HG02938 (cell line): ENCODE measurements at regions not wholly inside any gene's neighbourhood (a gene's known extent, or its start where the extent isn't known, plus 50 kb on each side); places are given as distances from the start of the nearest gene placed in this dataset.
"Not testable (repeated sequence)": the region's sequence is repeated elsewhere in the genome, so short reads cannot be mapped to it uniquely, and the experiment has no call there.

Experiments used
- ATAC-seq: cut with Tn5 transposase; IDR thresholded peaks from one replicate; pipeline ENCODE4 v1.9.1; 2021; ENCODE audit warnings: mild to moderate bottlenecking, moderate library complexity; ENCODE audit not compliant: unreplicated experiment

- ATAC-seq, result no peak
Observed at GRCh38 chr1:94769551-94769950, 50.6 kb upstream of the SLC44A3 start.

DNA sequence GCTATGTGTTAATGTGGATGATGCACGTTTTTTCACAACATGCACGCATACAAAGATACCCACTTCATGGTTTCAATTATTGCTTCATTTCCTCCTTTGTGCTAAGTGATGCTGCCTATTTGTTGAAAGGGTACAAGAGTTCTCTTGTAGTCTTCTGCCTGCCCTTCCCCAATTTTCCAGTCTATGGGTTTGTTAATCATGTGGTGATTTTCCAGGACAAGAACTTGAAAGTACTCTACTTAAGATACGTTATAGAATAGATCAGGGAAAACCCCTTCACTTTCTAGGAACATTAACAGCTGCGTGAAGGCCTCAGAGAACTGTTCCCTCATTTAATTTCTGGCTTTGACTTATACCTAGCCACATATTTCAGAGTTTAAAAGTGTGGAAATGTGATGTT, 52.1 kb upstream of the SLC44A3 start:
- no peak for ATAC-seq

- no peak for ATAC-seq
Observed at GRCh38 chr1:94765958-94766357, 54.2 kb upstream of the SLC44A3 start.

DNA sequence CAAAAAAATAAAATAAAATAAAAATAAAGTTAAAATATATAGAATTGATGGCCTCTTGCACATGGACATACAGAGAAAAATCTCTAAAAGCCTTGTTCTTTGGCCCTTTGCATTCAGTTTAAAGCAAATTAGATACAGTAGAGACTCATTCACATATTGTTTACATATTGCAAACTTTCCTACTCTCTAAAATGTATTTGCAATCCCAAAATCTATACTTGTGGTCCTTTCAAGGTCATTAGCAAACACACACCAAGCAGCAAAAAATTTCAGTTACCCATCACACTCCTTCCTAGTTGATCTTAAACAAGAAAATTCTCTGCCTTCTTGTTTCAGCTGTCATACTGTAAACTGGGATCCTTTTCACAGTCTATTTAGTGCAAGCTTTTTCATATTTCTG, 61.0 kb upstream of the SLC44A3 start:
- ATAC-seq, result no peak

- ATAC-seq, result no peak
Observed at GRCh38 chr1:94757931-94758330, 62.2 kb upstream of the SLC44A3 start.

GRCh38 chr1:94755675-94756074, 64.5 kb upstream of the SLC44A3 start:
- no peak for ATAC-seq

- not testable (repeated sequence) for ATAC-seq
Observed at GRCh38 chr1:94755016-94755415, 65.1 kb upstream of the SLC44A3 start.

DNA sequence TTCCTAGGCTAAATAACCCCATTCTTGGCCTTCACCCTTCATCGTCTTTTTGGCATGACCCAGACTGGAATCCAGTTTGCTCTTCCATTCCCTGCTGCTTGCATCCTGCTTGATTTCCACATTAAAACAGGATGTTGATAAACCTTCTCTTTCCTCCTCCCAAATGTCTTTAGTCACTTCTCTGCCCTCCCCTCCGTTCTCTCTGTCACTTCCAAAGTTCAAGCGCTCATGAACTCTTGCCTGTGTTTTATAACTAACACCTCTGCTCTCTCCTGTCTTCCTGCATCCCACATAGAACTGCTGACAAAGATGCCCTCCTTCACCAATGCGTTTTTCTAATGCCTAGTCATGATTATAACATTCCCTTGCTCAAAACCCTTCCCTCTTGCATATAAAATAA, 65.6 kb upstream of the SLC44A3 start:
- ATAC-seq, result no peak

GRCh38 chr1:94754095-94754494, 66.1 kb upstream of the SLC44A3 start:
- ATAC-seq, result no peak

DNA sequence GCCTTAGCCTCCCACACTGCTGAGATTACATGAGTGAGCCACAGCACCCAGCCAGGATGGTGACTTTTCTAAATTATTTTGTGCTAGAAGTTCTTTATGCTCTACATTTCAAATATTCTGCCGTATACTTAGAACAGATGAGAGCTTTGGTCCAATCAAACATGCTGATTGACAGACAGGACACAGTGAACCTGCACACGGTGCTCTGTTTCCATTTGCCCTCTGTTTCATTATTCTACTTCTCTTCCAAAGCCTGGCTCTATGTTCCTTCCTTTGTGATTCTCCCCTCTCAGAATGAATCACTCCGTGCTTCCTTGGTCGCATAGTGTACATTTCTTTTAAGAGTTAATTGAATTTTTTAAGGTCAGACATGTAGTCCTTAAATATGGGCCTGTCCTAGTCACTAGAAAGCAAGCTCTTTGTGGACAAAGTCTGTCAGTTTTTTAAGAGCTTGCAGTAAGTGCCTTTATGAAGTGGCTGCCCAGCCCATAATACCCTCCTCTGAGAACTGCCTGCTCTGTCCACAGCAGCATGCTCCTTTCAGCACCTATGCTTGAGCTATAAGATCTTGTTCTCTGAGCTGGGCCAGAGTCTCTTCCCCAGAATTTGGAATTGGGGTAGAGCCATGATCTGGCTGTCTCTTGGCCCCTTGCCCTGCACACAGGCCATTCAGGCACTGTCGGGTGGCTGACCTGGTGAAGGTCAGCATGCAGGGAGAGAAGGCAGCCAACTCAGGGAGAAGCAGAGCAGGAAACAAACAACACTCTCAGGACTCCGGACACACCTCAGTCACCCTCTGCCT, 66.8 kb upstream of the SLC44A3 start:
- no peak for ATAC-seq

GRCh38 chr1:94751483-94751882, 68.7 kb upstream of the SLC44A3 start:
- not testable (repeated sequence) for ATAC-seq

DNA sequence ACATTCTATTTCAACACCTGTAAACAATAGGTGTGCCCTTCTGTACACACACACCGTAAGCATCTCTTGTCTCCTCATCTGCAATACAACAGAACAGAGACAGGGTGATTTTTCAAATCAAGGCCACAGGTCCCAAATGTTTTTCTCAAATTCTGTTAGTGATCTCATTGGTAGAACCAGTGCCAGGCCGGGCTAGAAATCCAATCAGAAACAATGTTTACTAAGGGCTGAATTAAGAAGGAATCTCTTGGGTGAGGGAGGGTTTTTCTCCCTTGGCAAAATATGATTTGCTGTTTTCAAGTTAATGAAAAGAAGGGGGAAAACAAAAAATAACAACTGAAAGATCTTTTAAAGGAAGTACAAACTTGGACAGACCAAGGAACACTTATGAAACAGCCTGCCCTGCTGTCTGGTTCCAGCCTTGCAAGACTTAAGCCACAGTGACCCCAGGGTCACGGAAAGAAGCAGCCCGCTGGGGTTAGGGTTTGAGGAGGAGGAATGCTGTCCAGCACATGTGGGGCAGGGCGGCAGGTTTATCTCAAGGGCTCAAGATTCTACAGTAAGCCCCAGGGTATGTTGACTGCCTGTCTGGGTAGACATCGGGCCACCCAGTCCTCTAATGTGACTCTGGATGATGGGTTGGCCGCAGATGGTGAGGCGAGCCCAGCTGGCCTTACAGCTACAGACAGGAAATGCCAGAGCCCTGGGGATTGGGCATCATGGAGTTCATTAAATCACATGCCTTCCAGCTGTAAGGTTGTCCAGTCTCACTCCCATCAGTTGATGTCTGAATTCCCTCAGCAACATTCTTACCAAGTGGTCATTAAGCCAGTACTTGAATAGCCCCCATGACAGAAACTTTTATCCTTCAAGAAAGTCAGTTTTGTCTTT, 73.3 kb upstream of the SLC44A3 start:
- no peak for ATAC-seq

GRCh38 chr1:94745742-94746141, 74.4 kb upstream of the SLC44A3 start:
- no peak for ATAC-seq

GRCh38 chr1:94743862-94744261, 76.3 kb upstream of the SLC44A3 start:
- ATAC-seq, result no peak

DNA sequence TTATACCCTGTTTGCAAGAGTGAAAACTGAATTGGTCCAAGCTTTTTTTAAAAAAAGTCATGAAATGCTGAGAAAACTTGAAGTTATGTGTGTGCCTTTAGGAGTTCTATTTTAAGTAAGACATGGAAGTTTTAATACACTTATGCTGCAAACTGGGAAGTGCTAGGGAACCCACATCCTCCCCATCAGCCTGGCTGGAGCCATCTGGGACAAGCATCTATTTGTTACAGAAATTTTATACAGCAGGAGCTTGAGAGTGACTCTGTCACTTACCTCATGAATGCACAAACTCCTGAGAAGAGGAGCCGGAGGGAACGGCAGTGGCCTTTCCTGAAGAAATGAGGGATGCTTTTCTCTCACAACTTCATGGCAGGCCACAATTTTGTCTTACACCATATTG, 78.2 kb upstream of the SLC44A3 start:
- ATAC-seq, result no peak

- ATAC-seq, result no peak
Observed at GRCh38 chr1:94741510-94741909, 78.6 kb upstream of the SLC44A3 start.

DNA sequence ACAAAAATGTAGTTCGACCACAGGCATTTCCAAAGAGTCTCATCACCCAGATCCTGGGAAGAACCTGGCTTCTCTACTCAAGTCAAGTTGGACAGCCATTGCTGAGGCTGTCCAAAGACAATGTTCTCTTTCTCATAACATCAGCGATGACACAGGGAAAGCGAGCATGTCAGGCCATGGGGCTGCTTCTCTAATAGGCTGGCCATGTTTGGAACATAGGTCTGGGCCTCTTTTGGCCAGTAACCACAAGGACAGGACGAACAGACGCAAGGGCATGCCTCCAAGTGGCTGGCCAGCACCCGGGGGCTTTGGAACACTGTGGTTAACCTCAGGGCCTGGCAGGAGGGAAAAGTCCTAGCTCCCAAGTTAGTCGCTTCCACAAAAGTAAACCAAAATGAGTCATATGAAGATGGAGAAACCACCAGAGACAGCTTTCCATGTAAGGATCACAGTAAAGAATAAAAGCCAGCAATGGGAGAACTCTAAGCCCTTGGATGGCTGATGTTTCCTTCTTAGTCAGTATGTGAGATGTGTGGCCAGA, 80.6 kb upstream of the SLC44A3 start:
- ATAC-seq, result no peak

DNA sequence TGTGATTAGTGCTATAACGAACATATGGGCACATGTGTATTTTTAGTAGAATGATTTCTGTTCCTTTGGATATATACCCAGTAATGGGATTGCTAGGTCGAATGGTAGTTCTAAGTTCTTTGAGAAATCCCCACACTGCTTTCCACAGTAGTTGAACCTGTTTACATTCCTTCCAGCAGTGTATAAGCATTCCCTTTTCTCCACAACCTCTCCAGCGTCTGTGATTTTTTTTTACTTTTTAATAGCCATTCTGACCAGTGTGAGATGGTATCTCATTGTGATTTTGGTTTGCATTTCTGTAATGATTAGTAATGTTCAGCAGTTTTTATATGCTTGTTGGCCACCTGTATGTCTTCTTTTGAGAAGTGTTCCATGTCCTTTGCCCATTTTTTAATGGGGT, 81.8 kb upstream of the SLC44A3 start:
- no peak for ATAC-seq

DNA sequence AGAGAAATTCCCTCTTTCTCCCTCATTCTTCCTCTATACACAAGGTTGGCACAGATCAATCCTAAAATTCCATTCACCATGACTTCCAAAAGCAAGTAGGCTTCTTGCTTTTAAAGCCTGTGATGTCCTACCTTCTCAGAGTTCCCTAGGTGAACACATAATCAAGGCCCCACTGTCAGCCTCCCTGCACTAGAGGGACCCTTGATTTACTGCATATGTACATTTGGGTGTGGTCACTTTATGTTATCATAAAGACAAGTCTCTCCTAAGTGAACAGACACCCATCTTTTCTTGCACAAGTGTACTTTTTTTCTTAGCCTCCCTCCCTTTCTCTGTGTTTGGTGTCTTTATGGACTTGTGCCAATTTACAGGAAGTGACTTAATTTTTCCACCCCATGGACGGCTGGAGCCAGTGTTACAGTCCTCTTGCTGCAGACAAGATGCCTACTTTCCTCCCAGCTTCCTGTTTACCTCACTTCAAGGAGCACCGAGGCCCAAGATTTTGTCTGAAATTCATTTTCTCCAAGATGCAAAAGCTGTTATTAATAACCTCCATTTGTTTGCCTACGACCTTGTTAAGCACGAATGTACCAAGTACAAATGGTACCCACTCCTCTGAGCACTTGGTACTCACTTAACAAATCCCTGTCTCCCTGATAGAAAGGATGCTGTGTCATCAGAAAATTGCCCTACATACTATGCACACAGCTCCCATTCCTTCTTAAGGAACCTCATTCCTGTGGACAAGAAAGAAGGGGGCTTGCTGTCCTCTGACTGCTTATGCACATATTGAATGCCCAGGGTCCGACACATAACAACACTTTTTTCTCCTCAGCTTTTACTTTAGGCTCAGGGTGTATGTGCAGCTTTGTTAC, 82.8 kb upstream of the SLC44A3 start:
- no peak for ATAC-seq

DNA sequence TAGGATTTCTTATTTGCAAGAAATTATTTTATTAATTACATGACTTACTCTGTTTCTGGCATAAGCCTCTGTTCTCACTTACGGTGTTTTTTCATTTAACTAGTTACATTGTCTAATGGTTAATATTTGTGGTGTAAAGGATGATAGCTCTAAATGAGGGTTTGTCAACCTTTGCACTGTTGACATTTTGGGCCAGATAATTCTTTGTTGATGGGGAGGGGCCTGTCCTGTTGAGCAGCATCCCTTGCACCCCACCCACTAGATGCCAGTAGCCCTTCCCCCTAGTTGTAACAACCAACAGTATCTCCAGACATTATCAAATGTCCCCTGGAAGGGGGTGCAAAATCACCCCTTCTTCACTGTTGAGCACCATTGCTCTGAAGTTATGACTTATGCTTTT, 83.6 kb upstream of the SLC44A3 start:
- ATAC-seq, result no peak

DNA sequence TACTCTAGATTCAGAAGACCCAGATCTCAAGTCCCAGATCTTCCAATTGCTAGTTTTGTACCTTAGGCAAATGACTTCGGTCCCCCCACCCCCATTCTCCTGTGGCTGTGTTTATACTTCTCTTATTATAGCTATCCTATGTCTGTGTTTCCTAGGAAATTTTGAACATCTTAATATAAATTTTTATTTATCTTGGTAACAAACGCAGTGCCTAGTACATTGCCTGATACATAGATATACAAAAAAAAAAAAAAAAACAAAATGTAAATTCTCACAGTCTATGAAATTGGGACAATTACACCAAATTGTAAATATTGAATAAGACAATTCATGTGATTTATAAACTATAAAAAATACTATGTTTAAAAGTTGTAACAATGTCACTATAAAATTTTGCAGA, 84.1 kb upstream of the SLC44A3 start:
- no peak for ATAC-seq
